ENCODE measurements at regions not wholly inside any gene's neighbourhood (a gene's known extent, or its start where the extent isn't known, plus 50 kb on each side); places are given as distances from the start of the nearest gene placed in this dataset.

GRCh38 chr12:89089264-89089663 lies 263.0 kb downstream of the DUSP6 start:
- no peak for DNase-seq

DNA sequence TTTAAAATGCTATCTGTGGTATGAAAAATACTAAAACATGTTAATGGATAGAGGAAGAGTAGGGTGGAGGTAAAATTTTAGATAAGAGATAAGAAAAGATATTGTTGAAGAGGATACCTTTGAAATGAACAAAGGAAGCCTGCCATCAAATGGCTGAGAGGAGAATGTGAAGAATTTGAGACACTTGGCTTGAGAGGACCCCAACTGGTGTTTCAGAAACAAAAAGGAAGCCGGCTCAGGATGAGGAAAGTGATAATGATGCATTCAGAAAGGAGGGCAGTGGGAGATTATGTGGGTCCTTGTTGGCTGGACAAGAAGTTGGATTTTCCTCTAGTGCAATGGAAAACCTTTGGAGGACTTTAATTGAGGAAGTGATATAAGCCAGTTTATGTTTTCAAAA lies 264.4 kb downstream of the DUSP6 start:
- no peak for DNase-seq

DNA sequence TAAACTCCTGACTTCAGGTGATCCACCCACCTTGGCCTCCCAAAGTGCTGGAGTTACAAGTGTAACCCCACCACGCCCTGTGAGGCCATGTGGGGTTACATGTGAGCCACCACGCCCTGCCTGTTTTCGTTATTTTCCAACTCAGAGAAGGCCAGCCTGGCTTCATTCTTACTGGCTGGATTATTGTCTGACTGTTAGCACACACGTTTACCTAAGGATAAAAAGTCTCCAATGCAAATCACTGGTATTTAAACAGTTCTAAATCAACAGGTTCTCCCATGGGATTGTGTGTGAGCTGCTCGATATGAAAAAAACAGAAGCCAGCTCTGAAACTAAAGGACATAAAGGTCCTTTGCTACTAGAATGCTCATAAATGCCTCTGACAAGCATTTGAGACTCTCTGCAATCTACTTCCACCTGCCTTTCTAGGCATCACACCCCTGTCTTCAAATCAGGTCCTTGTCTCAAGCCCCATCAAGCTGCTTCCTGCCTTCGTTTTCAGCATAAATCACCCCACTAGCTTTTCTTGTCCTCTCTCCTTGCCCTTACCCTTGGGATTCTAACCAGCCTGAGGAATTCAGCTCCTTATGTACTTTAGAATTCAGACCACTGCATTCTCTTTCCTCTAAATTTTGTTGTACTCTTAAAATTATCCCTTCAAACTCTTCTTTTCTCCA lies 265.0 kb downstream of the DUSP6 start:
- DNase-seq: no peak

DNA sequence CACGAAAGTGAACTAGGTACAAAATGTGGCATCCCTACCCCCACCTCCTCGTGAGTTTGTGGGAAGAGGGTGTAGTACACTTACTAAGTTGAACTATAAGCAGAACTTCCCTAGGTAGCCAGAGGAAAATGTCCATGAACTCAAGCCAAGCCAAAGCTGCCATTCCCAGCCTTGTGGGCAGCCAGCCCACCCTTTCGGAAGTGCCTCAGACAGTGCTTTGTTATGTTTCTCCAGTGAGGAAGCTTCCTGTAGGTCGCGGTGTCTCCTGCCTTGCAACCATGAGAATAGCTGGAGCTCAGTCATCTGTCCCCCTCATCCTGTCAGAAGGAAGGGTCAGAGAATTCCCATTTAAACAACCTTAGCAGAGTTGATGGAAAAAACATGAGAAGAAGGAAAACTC lies 266.9 kb downstream of the DUSP6 start:
- DNase-seq: no peak

DNA sequence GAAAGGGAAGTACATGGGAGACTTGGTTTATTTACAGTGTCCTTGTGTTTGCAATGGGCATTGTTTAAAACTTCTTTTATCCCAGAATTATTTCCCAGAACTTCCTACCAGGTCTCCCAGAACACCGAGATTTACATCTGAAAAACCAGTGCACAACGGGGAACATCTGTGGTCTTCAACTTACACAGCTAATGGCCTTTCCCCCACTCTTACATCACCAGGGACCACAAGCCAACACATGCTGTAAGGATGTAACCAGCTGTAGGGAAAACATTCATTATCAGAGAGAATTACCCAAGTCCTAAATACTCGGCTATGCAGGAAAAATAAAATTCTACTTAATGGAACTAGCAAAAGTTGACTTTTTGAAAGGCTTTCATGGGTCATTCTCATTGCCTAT lies 267.6 kb downstream of the DUSP6 start:
- DNase-seq: peak; percentile 63

GRCh38 chr12:89083491-89083890 lies 268.8 kb downstream of the DUSP6 start:
- no peak for DNase-seq

DNA sequence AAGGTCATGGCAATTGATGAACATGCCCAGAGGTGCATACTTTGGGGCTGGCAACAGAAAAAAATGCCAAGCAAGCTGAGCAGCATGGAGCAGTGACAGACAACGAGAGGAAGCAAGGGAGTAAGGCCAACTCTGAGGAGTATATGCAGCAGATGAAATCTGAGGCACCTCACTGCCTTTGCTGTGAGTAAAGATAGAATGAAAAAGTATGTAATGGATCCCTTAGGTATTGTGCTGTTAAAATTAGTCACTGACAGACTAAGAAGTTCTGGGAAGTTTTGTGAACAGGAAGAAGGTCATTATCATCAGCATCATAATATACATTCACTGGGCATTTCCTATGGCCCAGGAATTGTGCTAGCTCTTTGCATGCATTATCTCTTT lies 269.9 kb downstream of the DUSP6 start:
- DNase-seq: peak; percentile 62

- no peak for DNase-seq
Observed at GRCh38 chr12:89081719-89082369, 270.5 kb downstream of the DUSP6 start.

GRCh38 chr12:89080793-89081465 lies 271.4 kb downstream of the DUSP6 start:
- no peak for DNase-seq

DNA sequence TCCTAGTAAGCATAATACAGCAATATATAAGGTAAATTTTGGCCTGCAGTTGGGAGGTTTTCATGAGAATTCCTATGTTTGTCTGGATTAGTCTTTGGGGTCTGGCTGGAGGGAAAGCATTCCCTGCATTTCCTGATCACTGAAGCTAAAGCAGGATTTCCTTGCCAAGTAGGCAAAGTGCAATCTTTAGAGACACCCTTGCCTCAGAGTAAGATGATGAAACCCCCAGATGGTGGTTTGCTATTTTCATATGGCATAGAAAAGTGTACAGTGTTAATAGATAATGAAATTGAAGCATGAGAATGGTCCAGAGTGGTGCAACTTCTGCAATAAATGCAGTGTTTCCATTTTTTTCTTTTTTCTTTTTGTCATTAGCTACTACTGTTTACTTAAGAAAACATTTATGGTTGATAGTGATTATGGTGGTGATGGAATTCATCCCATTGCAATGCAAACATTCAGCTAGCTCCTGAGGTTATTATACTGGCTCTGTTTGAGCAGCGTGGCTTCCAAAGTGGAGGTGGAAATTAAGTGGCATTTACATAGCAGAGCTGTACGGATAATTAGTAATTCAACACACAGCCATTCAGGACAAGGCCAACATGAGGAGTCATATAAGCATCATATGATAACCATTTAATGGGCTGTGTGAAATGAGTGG lies 276.3 kb downstream of the DUSP6 start:
- peak; percentile 57 for DNase-seq

GRCh38 chr12:89073659-89074058 lies 278.6 kb downstream of the DUSP6 start:
- DNase-seq: no peak

- DNase-seq: peak; percentile 78
Observed at GRCh38 chr12:89073027-89073398, 279.3 kb downstream of the DUSP6 start.

DNA sequence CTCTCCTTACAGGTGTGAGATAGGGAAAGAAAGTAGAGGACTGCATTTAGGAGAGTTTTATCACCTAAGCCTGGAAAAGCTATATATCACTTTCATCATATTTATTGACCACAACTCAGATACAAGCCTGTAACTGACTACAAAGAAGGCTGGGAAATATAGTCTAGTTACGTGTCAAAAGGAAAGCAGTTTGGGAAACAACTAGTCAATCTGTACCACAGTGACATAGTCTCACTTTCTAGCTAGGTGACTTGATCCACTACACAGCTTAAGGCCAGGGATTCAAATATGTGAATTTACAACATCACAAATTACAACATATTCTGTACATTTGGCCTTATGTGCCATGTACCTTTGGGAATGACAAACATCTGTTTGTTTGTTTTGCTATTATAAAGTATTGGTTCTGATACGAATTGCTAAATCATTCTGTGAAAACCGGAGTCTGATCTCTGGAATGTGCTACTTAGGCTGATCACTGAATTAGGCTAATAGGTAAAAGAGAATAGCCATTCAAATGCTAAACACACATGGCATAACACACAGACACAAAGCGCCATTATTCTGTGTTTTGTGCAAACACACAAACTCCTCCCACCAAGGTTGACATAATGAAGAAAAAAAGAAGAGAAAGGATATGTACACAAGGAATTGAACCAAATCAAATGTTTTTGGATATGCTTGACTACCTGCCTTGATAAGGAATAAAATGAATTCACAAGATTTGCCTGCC lies 279.8 kb downstream of the DUSP6 start:
- DNase-seq: no peak

- DNase-seq: no peak
Observed at GRCh38 chr12:89070603-89071002, 281.7 kb downstream of the DUSP6 start.

DNA sequence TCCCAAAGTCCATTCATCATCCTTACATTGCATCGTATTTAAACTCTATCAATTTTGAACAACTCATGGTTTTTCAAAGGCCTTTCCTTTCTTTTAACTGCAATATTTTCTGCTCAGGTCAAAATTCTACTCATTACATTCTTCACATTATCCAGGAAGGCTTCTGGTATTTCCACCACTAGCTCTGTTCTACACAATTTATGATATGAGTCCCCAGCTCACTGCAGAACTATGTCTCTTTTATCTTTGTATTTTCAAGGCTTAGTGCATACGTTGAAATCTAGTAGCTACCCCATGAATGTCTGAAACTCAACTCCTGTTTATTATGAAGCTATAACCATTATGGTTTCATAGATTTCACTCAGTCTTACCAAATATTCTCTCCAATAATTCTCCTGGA lies 282.9 kb downstream of the DUSP6 start:
- peak; percentile 30 for DNase-seq

- DNase-seq: peak; percentile 88
Observed at GRCh38 chr12:89067421-89068187, 284.7 kb downstream of the DUSP6 start.

DNA sequence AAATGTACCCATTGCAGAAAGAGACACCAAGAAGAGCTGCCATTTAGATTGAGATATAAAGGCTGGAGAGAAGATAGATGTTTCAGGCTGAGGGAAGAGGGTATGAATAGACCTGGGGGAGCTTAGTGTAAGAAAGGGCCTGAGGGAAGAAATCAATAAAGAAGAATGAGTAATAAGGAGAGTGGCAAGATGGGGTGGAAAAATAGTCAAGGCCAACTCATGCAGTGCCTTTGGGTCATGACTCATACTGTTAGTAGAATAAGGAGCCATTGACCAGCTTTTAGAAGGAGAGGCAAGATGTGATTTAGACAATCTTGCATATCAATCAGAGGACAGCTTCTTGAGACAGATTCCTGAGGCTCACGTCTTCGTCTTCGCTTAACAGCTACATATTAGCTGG lies 287.5 kb downstream of the DUSP6 start:
- peak; percentile 39 for DNase-seq

DNA sequence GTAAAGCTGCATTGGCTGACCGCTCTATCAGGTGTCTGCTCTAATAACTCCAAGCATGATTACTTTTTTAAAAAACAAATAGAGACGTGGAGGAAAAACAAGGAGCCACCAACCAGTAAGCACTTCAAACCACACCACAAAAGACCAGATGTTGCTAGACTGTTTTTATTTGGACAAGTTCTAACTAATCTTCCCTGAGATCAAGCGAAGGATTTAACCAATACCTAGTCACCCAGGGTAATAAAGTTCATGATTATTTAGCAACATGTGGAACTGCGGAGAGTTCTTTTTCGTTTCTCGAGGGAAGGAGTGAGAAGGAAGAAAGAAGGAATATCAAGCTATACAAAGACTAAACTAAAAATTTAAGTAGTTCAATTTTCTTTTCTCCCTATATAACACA lies 288.1 kb downstream of the DUSP6 start:
- DNase-seq: no peak

DNA sequence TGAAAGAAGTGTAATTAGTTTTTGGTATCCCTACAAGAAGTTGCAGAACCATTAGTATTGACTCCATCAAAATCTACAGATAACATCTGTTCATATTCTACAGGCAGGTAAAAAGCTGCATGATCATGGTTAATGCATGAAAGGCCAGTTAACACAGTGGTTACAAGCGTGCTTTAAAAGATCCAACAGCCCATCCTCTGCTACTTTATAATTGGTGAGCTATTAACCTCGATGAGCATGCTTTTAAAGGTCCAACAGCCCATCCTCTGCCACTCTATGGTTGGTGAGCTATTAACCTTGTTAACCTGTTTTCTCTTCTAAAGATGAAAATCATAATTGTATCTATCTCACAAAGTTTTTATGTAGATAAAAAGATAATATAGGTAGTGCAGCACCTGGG lies 289.3 kb downstream of the DUSP6 start:
- DNase-seq: no peak

DNA sequence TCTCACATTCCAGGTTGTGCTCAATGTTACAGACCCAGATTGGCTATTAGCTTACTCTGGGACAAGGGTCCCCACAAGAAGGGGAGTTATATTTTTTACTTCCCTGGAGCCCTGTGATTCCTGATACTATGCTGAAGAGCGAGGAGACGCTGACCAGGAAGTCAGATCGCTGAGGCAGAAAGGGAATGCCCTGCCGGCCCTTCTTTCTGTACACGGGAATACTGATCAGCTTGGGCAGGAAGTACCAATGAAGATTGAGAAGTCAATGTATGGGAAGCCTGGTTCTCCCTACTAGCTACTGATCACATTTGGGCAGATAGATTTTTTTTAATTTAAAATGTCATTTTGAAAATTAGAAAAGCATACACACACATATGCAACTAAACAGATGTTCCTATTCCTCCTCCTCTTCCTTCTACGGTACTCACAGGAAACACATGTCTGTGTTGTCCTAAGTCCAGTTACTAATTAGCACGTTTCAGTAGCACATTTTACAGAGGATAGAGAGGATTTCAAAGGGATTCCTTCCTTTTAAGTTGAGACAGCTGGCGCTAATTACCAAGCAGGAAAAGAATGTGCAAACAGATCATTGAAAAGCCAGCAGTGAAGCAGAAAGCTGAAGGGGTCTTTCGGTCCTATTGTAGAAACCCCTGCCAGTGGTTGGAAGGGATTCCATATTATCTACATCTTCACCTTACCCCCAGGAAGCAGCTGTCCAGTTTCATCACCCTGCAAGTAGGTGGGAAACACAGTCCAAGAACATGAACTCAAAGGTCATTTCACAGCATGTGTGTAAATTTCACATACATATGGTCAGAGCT lies 292.4 kb downstream of the DUSP6 start:
- peak; percentile 31 for DNase-seq

DNA sequence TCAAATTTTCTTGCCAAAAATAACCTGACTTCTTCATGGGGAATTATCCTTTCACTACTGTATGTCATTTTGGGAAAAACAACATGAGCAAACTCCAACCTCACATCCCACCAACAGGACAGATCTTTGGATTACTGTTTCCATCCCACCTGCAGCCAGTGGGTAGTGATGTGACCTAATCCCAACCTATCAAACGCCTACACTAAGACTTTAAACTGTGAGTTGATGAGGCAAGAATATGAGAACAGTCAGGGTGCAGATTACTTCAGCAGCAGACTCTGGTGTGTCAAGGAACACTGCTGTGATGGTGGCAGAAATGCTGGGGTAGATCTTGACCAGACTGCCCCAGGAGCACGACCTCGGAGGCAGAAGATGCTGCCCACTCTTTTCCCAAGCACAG lies 293.2 kb downstream of the DUSP6 start:
- DNase-seq: no peak
